NCI-H82 (cell line): ENCODE measurements at regions not wholly inside any gene's neighbourhood (a gene's known extent, or its start where the extent isn't known, plus 50 kb on each side); places are given as distances from the start of the nearest gene placed in this dataset.
A peak's percentile ranks its signal among the peaks of the same experiment; 100 is the strongest.

ENCODE experiments used
- DNase-seq: peaks from one replicate; lab custom pipeline; 2025; lab: John Stamatoyannopoulos, UW

DNA sequence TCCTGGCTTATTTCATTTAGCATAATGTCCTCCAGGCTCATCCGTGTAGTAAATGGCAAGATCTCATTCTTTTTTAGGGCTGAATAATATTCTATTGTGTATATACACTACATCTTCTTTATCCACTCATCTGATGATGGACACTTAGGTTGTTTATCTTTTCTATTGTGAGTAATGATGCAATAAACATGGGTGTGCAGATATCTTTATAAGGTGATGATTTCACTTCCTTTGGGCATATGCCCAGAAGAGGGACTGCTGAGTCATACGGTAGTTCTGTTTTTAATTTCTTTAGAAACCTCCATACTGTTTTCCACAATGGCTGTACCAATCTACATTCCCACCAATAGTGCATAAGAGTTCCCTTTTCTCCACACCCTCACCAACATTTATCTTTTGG lies 317.6 kb upstream of the CNKSR2 start:
- DNase-seq = no peak

DNA sequence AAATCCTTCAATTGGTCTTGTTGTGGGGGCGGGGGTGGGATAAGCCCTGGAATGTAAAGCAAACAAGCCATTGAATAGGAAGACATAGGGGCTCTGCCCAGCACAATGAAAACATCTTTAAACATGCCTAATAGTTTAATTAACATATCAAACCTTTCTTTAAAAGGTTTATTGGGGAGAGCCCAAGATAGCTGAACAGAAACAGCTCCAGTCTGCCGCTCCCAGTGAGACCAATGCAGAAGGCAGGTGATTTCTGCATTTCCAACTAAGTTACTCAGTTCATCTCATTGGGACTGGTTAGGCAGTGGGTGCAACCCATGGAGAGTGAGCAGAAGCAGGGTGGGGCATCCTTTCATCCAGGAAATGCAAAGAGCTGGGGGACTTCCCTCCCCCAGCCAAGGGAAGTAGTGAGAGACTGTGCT lies 327.2 kb upstream of the CNKSR2 start:
- DNase-seq = no peak

DNA sequence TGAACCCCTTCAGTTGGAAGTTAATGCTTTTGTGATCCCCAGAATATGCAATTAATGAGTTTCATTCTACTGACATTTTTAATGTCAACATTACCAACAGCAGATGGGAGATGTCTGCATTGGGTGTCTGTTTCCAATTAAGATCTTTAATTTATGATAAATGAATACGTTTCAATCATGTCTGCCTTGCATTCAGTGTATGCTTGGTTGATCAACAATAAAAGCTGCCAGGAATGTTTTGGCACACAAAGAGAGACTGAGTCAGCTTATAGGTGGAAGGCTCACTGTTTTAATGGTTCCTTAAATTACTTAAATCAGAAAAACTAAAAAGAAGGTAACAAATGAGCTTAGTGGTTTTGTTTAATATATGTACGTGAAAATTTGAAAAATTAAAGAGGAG lies 359.9 kb upstream of the CNKSR2 start:
- DNase-seq = no peak

DNA sequence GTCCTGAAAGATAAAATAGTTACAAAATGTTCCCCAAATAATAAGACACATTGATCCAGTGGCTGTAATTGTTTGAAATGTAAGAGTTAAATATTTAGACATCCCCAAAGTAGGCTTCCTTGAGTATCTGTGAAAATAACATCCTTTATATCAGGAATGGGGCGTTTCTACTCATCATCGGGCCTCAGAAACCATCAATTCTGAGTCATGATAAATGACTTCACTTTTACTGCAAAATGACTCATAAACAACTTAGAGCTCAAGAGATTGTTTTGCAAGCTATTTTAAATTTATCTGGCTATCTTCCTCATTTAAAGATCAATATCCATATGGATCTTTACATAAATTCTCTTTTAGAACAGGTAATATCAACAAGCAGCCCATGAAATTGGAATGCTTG lies 369.4 kb upstream of the CNKSR2 start:
- DNase-seq = no peak

DNA sequence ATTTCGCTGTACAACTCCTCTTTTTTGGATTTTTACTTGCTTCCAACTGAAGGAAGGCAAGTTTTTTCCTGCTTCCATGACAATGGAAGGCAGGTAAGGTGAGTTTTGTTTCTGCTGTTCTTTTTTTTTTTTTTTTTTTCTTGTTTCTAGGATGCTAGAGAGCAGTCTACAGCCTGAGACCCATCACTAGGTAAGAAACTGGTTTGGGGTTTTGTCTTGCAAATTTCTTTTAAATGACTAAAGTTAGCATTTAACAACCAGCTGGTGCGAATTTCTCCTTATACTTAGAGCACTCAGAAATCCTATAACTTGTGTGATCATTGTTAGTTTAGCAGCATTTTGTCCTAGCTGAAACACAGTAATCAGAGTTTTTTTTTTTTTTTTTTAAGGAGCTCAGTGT lies 378.4 kb upstream of the CNKSR2 start:
- no peak for DNase-seq

DNA sequence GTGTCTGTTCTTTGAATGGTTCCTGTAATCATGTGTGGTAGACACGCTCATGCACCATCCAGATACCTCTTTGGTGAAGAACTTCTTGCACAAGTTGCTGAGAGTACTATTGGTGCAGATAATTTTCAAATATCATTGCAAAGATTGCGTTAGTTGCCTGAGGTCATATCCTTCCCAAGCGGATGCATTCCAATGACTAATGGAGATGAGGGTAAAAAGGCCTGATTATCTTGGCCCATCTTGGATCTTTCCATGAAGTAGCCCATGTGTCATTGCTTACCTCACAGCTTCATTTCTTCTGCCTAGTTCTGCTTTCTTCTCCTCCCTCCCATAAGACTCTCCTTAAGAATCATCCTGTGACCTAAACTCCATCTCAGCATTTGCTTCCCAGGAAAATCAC lies 384.9 kb upstream of the CNKSR2 start:
- no peak for DNase-seq

DNA sequence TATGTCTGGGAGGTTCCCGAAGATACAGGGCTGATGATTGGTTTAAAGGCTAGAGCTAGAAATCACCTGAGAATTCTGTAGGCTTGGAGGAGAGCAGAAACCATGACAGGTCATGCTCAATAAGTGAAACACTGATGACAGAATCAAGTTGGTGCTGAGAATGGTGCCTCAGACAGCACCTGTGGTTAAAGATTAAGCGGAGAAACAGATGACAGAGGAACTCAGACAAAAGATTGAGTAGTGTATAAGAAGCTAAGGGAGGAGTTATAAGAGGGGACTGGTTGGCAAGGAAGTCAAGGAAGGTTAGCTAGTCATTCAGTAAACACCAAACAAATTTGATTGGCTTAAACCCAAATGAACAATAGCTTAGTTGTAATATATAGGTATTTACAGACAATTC lies 385.4 kb upstream of the CNKSR2 start:
- DNase-seq = no peak

DNA sequence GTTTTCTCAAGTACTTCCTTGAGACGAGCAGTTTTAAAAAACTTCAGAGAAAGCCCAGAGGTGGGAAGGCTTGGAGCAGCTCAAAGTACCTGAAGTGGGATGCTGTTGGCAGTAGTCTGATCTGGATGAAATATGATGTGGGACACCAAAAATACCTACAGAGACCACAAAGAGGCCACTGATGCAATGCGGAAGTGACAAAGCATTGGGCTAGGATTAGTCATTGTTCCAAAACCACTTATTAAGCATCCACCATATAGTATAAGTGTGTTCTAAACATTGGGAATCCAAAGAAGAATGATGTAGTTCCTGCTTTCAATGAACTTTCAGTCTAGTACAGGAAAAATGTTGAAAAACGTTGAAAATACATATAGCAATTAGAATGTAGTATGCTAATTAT lies 386.1 kb upstream of the CNKSR2 start:
- no peak for DNase-seq

DNA sequence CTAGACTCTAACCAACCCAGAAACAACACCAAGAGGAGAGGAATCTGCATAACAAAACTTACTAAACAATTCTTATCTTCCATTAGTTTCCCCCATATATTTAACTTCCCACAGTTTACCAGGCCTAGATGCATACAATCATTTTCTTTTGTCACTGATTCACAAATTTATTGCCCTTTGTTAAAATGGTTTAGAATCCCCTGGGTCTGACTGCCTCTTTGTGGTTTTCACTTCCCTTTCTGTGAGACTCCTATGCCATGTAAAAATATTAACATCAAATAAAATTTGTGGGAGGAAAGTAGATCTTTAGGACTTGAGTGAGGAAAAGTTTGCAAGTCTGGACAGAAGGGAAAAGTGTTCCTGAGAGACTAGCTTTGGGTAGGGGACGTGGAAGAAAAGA lies 393.8 kb upstream of the CNKSR2 start:
- DNase-seq = no peak

DNA sequence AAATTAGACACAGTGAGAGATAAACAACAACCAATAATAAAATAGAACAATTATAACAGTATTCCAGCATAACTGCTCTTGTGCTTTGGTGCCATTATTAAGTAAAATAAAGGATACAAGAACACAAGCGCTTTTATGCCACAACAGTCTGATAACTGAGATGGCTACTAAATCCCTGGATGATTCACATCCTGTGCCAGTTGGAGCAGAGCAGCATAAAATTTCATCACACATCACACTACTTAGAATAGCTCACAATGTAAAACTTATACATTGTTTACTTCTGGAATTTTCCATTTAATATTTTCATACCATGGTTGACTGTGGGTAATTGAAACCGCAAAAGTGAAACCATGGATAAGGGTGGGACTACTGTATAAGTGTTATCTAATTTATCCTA lies 399.9 kb upstream of the CNKSR2 start:
- DNase-seq = no peak

DNA sequence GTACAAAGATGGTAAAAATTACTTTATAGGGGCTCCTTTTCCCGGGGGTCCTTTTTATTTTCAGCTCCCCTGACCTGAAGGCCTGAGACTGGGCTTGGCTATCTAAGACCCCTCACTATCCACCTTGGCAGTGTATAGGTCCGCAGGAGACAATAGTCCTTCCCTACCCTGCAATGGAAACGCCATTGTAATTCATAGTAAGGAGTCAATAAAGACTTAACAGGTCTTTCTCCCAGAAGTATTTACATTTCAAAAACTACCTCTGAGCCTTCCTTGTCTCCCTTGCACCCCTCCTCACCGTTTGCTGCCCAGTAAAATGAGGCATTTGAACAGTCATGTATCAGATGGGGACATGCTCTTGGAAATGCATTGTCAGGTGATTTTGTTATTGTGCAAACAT lies 401.2 kb upstream of the CNKSR2 start:
- no peak for DNase-seq

DNA sequence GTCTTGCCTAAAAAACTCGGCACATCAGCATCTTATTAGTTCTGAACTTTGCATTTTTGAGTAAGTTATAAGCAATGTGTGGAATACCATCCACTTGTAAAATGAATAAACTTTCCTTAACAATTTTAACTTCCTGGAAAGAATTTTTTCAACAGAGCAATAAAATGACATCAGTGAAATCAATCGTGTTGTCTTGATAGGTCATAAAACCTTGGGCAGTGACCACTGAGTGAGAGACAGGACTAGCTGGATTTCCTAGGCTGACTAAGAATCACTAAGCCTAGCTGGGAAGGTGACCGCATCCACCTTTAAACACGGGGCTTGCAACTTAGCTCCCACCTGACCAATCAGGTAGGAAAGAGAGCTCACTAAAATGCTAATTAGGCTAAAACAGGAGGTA lies 403.0 kb upstream of the CNKSR2 start:
- DNase-seq = no peak

DNA sequence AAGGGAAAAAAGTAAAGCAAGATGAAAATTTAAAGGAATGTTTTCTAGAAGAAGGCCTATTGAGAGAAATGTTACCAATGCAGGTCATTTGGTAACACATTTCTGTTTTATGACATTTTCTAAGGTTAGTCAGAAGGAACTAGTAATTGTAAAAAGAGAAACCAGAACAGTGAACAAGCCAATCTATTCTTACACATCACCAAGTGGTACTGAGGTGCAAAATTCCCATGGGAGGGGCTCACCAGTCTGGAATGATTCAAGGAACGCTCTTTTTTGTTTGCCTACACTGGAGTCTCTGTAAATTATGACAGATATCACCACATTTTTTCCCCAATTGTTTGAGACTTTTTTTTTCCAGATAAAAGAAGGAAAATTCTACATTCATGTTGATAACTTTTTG lies 404.7 kb upstream of the CNKSR2 start:
- DNase-seq = no peak

DNA sequence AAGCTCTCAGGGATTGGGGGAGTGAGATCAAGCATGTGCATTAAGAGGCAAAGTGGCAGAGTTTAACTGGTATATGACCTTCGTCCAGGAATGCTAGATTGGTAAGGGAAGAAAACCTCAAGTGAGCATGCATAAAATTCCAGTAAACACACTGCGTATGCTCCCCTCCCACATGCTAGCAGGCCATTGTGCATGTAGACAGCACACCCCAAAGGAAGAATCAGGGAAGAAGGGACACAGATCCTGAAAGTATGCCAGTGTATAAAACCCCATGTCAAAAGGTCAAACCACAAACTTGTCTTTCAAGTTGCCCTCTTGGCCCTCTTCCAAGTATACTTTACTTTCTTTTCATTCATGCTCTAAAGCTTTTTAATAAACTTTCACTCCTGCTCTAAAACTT lies 405.2 kb upstream of the CNKSR2 start:
- no peak for DNase-seq

DNA sequence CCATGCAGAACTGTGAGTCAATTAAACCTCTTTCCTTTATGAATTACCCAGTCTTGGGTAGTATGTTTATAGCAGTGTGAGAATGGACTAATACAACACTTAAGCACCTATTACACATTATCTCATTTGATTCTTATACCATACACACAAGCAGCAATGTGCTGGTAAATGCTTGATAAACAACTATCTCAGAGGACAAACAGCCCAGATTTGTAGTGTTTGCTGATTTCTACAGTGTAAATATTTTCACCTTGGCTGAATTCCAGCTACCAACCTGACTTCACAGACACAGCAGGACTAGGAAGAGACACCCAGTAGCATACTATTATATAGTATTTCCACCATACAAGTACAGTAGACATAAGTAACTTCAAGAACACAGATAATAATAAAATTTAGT lies 406.5 kb upstream of the CNKSR2 start:
- DNase-seq = no peak

DNA sequence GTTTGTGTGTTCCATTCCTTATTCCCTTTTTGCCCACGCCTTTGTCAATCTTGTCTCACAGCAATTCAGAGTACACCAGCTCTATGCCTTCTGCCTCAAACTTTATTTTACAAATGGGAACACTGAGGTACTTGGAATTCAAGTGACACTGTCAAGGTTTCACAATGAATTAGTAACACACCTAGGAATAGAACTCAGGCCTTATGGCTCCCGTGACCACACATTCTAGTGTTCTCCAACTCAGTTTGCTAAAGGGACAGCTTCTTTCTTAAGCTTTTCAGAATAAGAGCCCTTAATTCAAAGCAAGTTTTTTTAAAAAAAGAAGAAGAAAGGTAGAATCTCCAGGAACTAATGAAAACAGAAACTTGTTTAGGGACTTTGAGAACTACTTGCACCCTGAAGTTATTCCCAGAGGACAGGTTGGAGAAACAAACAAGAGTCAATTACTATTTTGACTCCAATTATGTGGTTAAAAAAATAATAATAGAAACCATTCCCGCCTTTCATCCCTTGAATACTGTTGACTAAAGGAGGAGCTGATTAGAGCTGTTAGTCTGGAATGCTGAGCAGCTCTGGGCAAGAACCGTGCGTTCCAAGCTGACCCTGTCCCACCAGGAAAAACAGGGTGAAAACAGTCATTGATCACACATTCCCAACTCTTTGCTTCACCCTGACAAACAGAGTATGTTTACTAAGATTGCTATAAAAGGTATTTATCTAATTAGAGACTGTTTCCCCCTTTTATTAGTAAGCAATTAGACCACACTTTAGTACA lies 408.8 kb upstream of the CNKSR2 start:
- DNase-seq = no peak

DNA sequence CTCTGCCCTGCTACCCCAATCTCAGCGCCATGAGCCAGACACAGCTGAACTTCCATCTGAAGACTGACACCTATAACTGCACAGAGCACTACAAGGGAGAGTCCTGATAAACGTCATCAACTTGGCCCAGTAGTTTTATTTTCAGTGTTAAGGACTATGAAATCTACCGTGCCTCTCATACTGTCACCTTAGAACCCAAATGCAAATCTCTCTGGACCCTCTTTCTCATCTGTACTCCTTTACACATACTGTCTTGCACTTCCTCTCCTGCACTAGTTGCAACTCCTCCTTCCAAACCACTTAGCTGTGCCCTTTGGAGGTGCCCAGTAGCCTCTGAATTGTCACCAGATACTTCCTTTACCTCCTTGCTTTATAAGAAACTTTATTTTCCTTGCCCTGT lies 420.2 kb upstream of the CNKSR2 start:
- DNase-seq = no peak

DNA sequence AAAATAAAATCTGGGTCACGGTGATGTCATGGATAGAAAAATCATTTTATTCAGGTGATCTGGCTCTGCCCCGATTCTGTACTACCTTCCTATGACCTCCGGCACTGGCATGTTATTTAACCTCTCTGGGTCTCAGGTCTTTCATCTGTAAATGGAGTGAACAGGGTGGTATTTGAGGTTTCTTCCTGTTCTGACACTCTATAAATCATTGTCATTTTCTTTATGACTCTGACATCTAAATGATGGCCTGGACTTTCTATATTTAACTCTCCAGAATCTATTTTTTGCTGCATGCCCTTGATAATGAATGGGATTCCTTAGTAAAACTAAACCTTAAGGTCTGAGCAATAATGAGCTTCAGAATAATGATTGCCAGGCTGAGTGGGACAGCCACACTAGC lies 422.0 kb upstream of the CNKSR2 start:
- DNase-seq = no peak

DNA sequence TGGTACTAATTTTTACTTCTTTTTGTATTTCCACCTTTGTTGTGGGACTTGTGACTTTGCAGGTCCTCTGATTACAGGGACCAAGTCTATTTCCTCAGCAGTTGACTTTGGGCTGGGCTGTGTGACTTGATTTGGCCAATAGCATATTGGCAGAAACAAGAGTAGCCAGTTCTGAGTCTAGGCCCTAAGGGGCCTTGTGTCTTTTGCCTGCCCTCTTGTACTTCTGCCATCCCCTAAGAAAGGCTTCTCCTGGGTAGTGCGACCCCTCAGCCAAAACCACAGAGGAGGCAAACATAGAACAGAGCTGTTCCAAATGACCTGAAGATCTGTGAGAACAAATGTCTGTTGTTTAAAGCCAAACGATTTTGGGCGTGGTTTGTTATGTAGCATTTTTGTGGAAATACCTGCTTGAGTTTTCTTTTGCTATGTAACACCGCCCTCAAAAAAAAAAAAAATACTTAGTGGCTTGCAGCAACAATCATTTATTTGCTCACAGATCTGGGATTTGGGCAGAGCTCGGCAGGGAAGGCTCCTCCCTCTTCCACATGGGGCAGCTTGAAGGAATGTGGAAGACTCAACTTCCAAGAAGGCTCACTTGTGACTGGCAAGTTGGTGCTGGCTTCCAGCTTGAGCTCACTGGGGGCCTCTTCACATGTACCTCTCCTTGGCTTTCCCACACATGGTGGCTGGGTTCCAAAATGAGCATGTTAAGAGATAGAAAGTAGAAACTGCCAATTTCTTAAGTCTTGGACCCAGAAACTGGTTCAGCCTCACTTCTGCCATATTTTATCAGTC lies 423.0 kb upstream of the CNKSR2 start:
- DNase-seq = no peak

DNA sequence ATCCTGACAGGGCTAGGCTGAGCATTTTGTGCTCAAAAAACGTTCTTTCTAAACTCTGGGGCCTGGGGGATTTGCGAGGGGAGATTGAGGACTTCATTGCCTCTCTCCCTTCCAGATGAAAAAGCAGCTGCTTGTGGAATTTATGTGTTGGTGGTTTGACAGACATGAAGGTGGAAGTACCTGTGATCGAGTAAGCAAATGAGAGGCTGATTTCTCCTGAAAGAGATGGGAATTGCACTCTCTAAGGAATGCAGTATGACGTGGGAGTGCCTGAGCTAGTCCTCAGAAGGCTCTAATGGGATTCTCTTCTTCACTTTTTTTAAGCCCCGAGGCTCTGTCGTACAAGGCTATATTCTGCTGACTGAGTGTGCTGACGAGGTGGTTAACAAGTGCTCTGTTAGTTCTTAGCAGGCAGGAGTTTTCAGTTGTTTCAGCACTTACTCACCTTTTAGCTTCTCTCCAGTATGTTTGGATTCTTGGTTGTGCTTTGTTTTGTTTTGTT lies 426.8 kb upstream of the CNKSR2 start:
- DNase-seq = peak; percentile 16

DNA sequence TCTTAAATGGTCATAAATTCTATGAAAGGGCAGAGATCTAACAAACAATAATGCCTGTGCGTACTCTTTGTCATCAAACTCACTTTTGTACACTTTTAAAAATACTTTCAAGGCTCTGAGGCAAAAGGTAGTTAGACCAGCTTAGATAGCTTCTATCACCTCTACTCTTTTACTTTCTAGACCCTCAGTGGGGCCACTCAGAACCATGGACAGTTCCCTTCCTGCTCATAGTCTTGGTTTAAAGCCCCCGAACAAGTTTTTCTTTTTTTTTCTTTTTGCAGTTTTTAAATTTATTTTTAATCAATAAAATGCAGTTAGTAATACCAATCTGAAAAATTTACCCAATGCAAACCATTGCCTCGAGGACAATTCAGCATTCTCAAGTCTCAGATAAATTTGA lies 460.5 kb upstream of the CNKSR2 start:
- DNase-seq = no peak

DNA sequence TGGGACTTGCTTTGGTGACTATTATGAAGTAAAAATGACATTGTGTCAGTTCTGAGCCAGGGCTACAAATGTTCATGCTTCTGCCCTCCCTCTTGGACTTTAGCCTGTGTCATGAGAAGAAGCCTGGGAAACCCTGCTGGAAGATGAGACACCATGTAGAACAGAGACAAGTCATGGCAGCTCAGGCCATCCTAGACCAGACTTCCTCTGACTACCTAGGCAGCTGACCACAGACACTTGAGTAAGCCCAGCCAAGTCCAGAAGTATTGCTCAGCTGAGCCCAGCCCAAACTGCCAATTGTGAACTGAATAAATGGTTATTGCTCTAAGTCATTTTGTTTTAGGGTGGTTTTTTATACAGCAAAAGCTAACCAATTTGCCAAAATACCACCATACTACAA lies 467.6 kb upstream of the CNKSR2 start:
- DNase-seq = no peak

DNA sequence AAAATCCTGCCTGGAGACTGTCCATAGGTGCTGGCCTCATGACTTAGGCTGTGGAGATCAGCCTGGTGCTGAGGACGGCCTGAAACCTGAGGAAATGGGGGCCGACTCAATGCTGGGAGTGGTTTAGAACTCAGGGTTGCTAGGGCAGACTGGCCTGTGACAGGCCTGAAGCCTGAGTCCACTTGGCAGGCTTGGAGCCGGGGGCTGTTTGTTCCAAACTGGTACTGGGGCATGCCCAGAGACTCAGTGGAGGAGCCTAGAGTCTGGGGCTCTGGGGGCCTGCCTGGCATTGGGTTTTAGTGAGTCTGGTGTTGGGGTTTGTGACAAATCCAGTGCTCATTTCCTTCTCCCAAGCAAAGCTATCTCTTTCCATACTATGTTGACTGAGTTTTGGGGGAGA lies 489.7 kb upstream of the CNKSR2 start:
- no peak for DNase-seq

DNA sequence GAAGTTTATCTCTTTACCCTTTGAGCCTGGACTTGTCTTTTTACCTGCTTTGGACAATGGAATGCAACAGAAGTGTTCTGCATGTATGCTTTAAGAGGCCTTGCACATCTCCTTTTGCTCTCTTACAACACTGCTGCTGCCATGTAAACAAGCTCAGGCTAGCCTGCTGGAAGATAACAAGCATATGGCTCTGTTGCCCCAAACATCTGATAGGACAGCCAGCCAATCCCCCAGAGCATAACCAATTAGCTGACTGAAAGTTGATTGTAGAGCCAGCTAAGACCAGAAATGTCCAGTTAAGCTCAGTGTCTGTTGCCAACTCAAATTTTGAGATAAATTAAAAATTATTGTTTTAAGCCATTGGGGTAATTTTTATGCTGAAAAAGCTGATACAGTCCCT lies 510.6 kb upstream of the CNKSR2 start:
- DNase-seq = peak; percentile 0
